ENCODE measurements at regions not wholly inside any gene's neighbourhood (a gene's known extent, or its start where the extent isn't known, plus 50 kb on each side); places are given as distances from the start of the nearest gene placed in this dataset.
"Not testable (repeated sequence)": the region's sequence is repeated elsewhere in the genome, so short reads cannot be mapped to it uniquely, and the experiment has no call there.

GRCh38 chr11:37926772-37927171 is 1328.7 kb upstream of the RAG2 start:
- intact Hi-C loops (cut with DNase I) = no loop called here
- no peak for DNase-seq (ENCODE audit: low spot score)

GRCh38 chr11:37916331-37916730 is 1318.3 kb upstream of the RAG2 start:
- DNase-seq (ENCODE audit: low spot score) = no peak
- intact Hi-C loops (cut with DNase I) = no loop called here

GRCh38 chr11:37914859-37915258 is 1316.8 kb upstream of the RAG2 start:
- intact Hi-C loops (cut with DNase I) = no loop called here
- DNase-seq (ENCODE audit: low spot score) = no peak

- DNase-seq (ENCODE audit: low spot score) = no peak
- intact Hi-C loops (cut with DNase I) = no loop called here
Observed at GRCh38 chr11:37908219-37908548, 1310.1 kb upstream of the RAG2 start.

- no peak for DNase-seq (ENCODE audit: low spot score)
Observed at GRCh38 chr11:37907436-37908218, 1309.6 kb upstream of the RAG2 start.

GRCh38 chr11:37905707-37906417 is 1307.8 kb upstream of the RAG2 start:
- intact Hi-C loops (cut with DNase I) = no loop called here
- no peak for DNase-seq (ENCODE audit: low spot score)

More at GRCh38 chr11:37907436-37908218, 1309.6 kb upstream of the RAG2 start:
- intact Hi-C loops (cut with DNase I) = no loop called here

- DNase-seq (ENCODE audit: low spot score) = no peak
- intact Hi-C loops (cut with DNase I) = no loop called here
Observed at GRCh38 chr11:37896016-37896415, 1298.0 kb upstream of the RAG2 start.

- DNase-seq (ENCODE audit: low spot score) = no peak
Observed at GRCh38 chr11:37881741-37882140, 1283.7 kb upstream of the RAG2 start.

GRCh38 chr11:37861671-37862070 is 1263.6 kb upstream of the RAG2 start:
- DNase-seq (ENCODE audit: low spot score) = no peak
- intact Hi-C loops (cut with DNase I) = no loop called here

More at GRCh38 chr11:37881741-37882140, 1283.7 kb upstream of the RAG2 start:
- intact Hi-C loops (cut with DNase I) = no loop called here

- DNase-seq (ENCODE audit: low spot score); intact Hi-C loops (cut with DNase I): not testable (repeated sequence)
Observed at GRCh38 chr11:37858806-37859537, 1260.9 kb upstream of the RAG2 start.

- intact Hi-C loops (cut with DNase I) = no loop called here
- no peak for DNase-seq (ENCODE audit: low spot score)
Observed at GRCh38 chr11:37858398-37858797, 1260.4 kb upstream of the RAG2 start.

- intact Hi-C loops (cut with DNase I) = no loop called here
- DNase-seq (ENCODE audit: low spot score) = no peak
Observed at GRCh38 chr11:37857726-37858125, 1259.7 kb upstream of the RAG2 start.

GRCh38 chr11:37849706-37850105 is 1251.7 kb upstream of the RAG2 start:
- no peak for DNase-seq (ENCODE audit: low spot score)
- intact Hi-C loops (cut with DNase I) = no loop called here

GRCh38 chr11:37843603-37844002 is 1245.6 kb upstream of the RAG2 start:
- intact Hi-C loops (cut with DNase I) = no loop called here
- DNase-seq (ENCODE audit: low spot score) = no peak

- intact Hi-C loops (cut with DNase I) = no loop called here
- no peak for DNase-seq (ENCODE audit: low spot score)
Observed at GRCh38 chr11:37841016-37841415, 1243.0 kb upstream of the RAG2 start.

GRCh38 chr11:37840345-37840744 is 1242.3 kb upstream of the RAG2 start:
- intact Hi-C loops (cut with DNase I); DNase-seq (ENCODE audit: low spot score): not testable (repeated sequence)

- no peak for DNase-seq (ENCODE audit: low spot score)
- intact Hi-C loops (cut with DNase I) = no loop called here
Observed at GRCh38 chr11:37830529-37830928, 1232.5 kb upstream of the RAG2 start.

GRCh38 chr11:37817727-37818270 is 1219.8 kb upstream of the RAG2 start:
- intact Hi-C loops (cut with DNase I) = no loop called here
- peak; percentile 52 for DNase-seq (ENCODE audit: low spot score)

GRCh38 chr11:37812281-37812880 is 1214.3 kb upstream of the RAG2 start:
- intact Hi-C loops (cut with DNase I) = no loop called here
- peak; percentile 64 for DNase-seq (ENCODE audit: low spot score)

GRCh38 chr11:37811349-37811748 is 1213.3 kb upstream of the RAG2 start:
- intact Hi-C loops (cut with DNase I) = no loop called here
- DNase-seq (ENCODE audit: low spot score) = peak; percentile 48

Measured in posterior vena cava (tissue), 2 donors.